Uterus (tissue), 2 donors: ENCODE measurements at regions not wholly inside any gene's neighbourhood (a gene's known extent, or its start where the extent isn't known, plus 50 kb on each side); places are given as distances from the start of the nearest gene placed in this dataset.

Experiments
- POLR2A ChIP-seq, 2 donors: fragments of 450-650 bp; IDR thresholded peaks; one replicate each; pipeline ENCODE4 v1.6.1; 2016; ENCODE audit warnings: antibody characterized with exemption in 2 of 2, mild to moderate bottlenecking in 1 of 2, moderate library complexity in 1 of 2
- TF ChIP-seq, protein P1 (sequence below), 4 experiments: fragments of 200-600 bp in 2 of 4; fragments of 450-650 bp in 2 of 4; sonication (generic) in 2 of 4; IDR thresholded peaks; one replicate each; pipeline ENCODE4 v1.5.1; 2016 to 2019; ENCODE audit warnings: antibody characterized with exemption in 4 of 4, mild to moderate bottlenecking in 2 of 4, moderate library complexity in 1 of 4

DNA sequence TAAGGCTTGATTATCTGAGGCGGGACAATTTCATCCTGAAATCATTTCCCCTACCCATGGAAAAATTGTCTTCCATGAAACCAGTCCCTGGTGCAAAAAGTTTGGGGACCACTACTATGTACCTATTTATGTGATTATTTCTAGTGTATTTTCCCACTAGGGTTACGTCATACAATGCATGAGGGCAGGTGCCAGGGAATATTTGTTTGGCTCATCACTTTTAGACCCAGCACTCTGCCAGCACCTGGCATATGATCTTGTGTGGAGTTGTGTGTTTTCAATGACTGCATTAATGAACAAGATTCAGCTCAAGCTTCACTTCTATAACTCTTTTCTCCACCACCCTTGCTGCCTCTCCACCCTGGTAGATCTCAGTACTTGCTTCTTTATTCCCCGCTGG, 73.3 kb upstream of the TNKS2 start:
- no peak for TF ChIP-seq POLR2A (IDR thresholded peaks at IDR 0.05)
- TF ChIP-seq, protein P1, sequence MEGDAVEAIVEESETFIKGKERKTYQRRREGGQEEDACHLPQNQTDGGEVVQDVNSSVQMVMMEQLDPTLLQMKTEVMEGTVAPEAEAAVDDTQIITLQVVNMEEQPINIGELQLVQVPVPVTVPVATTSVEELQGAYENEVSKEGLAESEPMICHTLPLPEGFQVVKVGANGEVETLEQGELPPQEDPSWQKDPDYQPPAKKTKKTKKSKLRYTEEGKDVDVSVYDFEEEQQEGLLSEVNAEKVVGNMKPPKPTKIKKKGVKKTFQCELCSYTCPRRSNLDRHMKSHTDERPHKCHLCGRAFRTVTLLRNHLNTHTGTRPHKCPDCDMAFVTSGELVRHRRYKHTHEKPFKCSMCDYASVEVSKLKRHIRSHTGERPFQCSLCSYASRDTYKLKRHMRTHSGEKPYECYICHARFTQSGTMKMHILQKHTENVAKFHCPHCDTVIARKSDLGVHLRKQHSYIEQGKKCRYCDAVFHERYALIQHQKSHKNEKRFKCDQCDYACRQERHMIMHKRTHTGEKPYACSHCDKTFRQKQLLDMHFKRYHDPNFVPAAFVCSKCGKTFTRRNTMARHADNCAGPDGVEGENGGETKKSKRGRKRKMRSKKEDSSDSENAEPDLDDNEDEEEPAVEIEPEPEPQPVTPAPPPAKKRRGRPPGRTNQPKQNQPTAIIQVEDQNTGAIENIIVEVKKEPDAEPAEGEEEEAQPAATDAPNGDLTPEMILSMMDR (IDR thresholded peaks at IDR 0.05) = no peak
